NCI-H345 treated with DMSO at 0.1 percent for 48 hours (cell line): ENCODE measurements at regions not wholly inside any gene's neighbourhood (a gene's known extent, or its start where the extent isn't known, plus 50 kb on each side); places are given as distances from the start of the nearest gene placed in this dataset.

ENCODE experiments used
- DNase-seq: peaks from one replicate; lab custom pipeline; 2025; ENCODE audit not compliant: unreplicated experiment; lab: John Stamatoyannopoulos, UW

DNA sequence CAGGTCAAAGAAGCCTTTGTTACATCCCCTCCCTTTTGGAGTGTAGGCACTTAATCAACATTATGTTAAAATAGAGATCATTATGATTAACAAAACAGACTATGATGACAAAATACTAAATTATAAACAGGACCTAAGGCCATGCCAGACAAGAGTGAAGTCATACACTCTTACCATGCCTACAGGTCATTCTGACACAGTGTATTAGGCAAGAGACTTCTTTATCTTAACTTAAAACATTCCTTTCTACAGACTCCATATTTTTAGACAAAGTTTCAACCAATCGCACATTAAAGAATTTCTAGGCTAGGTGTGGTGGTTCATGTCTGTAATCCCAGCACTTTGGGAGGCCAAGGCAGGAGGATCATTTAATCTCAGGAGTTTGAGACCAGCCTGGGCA, 128.6 kb upstream of the SLC34A2 start:
- no peak for DNase-seq

DNA sequence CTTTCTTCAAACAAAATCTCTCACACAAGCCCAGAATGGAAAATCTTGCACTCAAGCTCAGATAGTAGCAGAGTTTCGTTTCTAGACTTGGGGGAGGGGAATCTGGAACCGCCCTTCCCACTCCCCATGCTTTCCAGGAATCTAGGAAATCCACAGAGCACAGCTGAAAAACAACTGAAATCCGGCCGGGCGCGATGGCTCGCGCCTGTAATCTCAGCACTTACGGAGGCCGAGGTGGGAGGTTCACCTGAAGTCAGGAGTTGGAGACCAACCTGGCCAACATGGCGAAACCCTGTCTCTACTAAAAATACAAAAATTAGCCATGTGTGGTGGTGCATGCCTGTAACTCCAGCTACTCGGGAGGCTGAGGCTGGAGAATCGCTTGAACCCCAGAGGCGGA, 127.3 kb upstream of the SLC34A2 start:
- no peak for DNase-seq

DNA sequence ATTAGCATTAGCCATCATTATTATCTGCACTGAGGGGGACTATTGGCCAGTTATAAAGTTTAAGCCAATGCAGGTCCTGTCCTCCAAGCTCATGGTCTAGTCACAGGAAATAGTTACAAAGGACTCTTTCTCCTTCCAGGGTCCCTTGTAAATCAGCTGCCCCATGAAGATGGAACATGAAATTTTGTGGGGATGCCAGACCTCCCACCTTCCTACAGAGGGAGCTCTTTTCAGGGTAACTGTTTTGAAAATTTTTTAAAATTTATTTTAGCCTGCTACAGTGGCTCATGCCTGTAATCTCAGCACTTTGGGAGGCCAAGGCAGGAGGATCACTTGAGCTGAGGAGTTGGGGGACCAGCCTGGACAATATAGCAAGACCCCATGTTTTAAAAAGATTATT, 124.4 kb upstream of the SLC34A2 start:
- DNase-seq, result no peak

DNA sequence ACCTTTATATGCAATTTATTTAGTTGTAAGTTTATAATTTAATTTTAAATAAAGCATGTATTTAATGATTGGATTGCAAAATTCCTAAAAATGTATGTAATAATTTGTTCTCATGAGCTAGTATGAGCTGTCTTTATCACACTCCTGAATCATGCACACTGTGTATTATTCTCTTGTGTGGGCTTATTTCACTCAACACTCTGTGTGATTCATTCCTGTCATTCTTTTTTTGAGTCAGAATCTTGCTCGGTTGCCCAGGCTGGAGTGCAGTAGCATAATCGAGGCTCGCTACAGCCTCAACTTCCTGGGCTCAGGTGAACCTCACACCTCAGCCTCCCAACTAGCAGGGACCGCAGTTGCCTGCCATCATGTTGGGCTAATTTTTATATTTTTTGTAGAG, 123.1 kb upstream of the SLC34A2 start:
- DNase-seq, result no peak

DNA sequence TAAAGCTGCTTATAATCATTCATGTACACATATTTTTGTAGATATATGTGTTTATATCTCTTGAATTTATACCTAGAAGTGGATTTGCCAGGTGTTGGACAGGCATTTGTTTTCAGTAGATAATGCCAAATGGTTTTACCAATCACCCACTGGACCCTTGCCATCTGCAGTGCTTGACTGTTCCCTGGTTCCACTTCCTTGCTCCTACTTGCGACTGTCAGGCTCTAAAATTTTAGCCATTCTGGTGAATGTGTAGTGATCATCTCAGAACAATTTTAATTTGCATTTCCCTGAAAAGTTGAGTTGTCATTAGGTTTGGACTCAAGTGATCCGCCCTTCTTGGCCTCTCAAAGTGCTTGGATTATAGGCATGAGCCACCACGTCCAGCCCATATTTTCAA, 122.4 kb upstream of the SLC34A2 start:
- no peak for DNase-seq

DNA sequence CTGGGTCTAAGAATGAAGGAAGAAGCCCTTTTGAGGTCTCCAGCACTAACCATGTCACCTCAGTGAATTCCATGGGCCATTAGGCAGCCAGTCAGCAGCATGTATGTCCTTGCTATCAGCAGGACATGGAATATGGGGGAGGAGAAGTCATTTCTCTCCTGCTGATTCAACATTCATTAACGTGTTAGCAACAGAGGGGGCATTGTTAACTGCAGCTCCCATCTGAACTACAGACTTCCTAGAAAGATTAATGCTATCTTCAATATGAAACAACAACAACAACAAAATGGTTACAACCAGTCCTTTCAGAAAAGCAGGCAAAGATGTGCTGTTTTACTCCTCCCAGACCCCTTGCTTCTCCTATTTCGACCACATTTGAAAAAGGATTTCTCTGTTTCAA, 120.4 kb upstream of the SLC34A2 start:
- no peak for DNase-seq

DNA sequence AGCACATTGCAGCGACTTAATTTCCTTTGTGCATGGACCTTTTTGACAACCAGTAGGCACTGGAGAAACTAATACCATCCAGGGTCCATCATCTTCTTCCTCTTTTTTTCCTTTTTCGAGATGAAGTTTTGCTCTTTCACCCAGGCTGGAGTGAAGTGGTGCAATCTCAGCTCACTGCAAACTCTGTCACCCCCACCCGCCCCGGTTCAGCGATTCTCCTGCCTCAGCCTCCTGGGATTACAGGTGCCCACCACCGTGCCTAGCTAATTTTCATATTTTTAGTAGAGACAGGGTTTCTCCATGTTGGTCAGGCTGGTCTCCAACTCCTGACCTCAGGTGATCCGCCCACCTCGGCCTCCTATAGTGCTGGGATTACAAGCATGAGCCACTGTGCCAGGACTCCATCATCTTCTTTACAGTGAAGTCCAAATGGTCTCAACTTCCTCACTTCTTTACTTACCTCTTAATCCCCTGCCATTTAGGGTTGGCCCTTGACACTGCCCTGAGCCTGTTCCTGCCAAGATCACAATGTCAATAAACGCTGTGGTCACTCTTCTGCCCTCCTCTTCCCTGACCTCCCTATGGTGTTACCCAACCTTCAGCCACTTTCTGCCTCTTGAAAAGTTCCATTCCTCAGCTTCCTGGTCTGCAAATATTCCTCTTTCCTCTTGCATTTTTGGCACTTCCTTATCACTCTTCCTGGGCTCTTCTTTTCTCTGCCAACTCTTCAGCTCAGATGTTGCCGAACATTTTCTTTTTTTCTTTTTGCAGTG, 119.8 kb upstream of the SLC34A2 start:
- DNase-seq, result no peak

DNA sequence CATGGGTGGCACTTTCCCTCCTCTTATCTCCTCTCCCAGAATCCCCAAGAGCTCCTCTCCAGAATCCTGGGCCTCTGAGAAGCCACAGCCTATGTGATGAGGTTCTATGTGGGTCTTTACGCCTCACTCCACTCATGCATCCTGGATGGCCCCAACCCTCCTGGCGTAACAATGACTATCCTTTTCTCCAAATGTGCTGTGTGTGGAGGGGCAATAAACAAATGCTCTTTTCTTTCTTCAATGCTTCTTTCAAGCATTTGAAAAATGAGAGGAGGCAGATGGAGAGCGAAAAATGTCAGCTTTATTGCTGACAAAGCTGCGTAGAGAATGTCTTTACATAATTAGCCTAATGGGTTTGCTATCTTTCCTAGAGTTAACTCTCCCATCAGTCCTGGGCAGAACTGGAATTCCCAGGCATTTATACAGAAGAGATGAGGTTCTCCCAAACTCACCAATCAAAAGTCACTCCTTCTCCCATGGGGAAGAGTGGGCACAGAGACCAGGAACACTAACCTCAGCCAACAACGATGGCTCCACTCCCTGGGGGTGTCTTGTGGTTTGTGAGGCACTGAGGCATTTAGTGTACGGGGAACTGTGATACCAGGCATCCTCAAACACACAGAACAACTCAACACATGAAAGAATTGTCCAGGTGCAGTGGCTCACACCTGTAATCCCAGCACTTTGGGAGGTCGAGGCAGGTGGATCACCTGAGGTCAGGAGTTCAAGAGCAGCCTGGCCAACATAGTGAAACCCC, 118.9 kb upstream of the SLC34A2 start:
- DNase-seq, result no peak

DNA sequence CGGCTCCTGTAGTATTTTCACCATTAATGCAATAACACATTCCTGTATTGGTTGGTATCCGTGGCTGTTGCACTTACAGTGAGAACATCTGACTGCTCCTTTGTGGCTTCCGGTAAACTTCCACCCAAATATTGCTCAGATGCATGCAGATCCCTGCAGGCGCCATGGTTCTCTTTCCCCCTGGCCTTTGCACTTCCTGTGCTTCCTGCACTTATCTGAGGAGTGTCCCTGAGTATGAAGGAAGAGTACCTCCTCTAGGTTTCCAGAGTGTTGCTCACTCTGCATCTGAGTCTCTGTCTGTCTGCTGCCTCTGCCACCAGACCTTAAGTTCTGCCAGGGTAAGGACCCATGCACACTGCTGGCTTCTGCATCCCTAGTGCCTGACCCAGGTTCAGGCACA, 117.2 kb upstream of the SLC34A2 start:
- DNase-seq, result no peak

DNA sequence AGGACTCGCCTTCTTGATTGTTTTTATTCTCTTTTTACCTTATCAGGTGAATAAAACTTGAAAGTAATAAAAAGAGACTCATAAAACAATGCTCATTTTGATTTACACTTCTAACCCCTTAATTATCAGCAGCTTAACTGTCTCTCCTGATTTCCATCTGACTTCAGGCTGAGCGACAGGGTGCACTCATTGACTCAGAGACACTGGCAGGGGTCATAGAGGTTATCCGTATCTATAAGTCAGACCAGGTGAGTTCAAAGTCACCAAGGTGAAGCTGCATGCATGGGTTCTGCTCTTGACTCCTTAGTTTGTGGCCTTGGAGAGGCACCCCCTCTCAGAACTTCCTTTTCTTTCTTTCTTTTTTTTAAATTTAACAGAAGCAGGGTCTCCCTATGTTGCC, 116.4 kb upstream of the SLC34A2 start:
- no peak for DNase-seq

DNA sequence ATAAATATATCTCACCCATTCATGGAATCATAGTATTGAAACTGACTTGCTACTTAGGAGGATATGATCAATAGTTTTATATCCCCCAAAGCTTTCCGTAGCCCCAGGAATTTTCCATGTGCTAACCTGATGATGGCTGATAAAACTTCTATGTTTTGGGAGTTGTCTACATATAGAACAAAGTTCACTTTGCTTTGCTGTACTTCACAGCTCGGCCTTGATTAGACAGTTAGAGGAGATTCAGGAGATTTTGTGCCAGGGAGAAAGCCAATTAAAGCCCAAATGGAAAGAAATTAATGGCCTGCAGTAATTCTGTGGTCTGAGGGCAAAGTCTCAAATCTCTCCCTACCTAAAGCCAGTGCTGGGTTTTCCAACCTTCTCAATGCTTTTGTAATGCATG, 114.9 kb upstream of the SLC34A2 start:
- DNase-seq, result no peak

DNA sequence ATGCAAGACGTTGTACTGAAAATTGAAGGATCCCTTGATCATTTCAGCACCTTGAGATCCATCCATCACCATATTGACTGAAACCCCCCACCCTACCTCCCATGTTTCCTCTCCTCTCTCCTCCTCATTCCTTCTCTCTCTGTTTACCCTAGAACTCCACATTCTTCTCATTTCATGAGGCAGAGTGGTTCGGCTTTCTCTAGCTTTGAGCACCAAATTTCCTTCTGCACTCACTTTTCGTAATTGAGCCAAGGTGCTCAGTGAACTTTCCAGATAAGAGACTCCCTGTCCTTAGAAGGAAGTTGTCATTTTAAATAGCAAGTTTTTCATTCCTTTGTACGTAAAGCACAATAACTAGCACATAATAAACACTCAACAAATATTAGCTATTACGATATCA, 108.3 kb upstream of the SLC34A2 start:
- no peak for DNase-seq

DNA sequence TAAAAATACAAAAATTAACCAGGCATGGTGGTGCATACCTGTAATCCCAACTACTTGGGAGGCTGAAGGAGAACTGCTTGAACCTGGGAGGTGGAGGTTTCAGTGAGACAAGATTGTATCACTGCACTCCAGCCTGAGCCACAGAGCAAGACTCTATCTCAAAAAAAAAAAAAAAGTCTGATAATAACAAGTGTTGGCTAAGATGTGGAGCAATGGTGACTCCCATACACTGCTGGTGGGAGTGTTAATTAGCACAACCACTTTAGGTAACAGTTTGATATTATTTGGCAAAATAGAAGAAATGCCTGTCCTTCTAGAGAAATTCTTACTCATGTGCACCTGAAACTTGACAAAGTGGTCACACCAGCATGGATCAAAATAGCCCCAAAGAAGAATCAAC, 106.2 kb upstream of the SLC34A2 start:
- DNase-seq, result no peak

DNA sequence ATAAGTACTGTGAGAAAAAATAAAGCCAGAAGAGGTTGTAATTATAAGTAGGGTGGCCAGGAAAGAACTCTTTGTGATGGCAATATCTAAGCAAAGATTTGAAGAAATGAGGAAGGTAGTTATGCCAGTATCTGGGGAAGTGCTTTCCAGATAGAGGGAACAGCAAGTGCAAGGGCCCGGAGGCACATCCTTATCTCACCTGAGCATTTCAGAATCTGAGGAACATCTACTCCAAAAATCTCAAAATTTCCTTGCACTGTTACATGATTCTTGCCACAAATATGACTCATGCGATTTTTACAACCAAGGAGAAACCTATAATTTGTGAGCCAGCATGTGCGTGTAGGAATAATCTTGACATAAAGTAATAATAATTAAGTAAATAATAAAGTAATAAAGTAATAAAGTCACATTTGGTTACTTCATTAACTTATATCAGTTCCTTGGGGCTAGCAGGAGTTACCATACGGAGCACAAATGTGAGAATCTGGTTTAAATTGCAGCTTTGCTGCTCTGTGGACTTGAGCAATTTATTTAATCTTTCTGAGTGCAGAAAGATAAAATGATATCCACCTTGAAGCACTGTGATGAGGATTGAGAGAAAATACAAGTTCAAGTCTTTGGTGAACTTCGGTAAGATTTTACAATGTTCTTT, 105.1 kb upstream of the SLC34A2 start:
- no peak for DNase-seq

DNA sequence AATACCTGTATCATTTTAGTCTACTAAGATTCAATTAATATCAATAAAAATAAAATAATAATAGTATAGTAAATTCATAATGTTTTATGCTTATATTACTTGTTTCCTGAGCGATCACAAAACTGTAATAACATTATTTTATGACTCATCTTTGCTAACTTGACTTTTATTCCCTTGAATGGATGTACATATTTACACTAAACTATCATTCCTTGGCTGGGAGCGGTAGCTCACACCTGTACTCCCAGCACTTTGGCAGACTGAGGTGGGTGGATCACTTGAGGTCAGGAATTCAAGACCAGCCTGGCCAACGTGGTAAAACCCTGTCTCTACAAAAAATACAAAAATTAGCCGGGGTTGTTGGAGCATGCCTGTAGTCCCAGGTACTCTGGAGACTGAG, 104.0 kb upstream of the SLC34A2 start:
- no peak for DNase-seq

DNA sequence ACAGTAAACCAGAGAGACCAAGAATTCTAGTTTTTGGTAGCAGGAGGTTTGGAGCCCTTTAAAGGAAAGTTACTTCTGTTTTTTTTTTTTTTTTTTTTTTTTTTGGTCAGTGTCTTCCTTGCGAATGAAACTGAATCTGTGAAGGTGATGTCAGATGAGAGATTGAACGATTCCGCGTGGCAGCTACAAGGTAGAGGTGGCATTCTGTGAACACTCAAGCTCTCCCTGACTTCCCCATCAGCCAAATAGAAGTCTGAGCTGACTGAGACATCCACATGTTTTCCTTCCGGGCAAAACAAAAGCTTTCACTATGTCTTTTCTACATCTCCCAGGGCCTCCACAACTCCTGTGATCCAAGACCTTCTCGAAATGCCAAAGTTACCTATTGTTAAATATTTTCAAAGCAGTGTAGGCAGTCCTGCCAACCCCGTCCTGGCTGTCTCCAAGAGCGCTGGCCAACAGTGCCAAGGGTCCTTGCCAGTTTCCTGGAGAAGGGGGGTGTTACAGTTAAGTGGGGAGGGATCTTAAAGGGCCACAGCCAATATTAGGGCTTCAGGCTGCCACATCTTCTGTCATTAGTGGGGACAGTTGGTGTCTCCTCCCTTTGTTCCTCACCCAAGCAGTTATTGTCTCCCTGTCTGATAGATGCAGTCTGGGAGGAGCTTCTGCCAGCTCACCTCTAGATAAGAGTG, 102.9 kb upstream of the SLC34A2 start:
- DNase-seq, result no peak

DNA sequence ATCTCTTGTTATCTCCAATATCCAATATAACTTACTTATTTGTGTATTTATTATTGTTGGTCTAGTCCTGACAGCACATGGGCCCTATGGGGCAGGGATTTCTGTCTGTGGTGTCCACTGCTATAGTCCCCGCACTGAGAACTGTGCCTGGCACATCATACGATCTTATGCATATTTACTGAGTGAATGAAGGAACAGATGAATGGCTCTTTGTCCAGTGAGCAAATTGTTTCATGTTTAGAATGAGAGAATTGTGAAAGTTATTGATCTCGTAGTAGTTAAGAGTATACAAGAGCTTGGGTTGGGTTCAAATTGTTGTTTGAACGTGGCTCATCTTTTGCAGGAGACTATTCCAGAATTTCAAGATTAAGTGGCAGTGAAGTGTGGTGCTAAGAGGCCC, 96.1 kb upstream of the SLC34A2 start:
- no peak for DNase-seq

DNA sequence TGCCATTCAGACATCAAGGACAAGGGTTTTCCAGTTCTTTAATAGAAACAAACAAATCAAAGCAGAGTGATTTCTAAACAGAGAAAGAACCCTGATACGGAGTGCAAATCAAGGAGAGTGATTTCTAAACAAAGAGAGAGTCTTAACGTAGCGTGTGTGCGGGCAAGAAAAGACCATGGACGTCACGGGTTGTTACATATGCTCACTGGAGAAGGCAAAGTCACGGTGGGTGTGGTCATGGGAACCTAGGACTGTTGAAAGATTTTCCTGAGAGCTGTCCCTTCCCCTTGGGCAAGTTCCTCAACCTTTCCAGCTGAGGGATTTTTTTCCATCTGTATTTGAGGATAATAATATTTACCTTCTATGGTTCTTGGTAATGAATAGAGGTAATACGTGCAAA, 95.0 kb upstream of the SLC34A2 start:
- no peak for DNase-seq

DNA sequence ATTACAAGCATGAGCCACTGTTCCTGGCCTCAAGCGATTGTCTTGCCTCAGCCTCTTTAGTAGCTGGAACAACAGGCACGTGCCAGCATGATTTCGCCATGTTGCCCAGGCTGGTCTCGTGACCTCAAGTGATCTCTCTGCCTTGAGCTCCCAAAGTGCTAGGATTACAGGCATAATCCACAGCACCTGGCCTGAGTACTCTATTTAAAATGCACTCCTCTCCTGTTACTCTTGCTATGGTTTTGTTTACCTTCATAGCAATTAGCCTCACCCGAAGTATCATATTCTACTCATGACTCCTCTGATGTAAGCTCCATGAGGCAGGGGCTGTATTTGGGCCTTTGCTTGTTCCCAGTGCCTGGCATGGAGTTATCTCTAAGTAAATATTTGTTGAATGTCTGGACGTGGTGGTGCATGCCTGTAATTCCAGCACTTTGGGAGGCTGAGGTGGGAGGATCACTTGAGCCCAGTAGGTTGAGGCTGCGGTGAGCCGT, 92.5 kb upstream of the SLC34A2 start:
- DNase-seq, result peak; percentile 21

DNA sequence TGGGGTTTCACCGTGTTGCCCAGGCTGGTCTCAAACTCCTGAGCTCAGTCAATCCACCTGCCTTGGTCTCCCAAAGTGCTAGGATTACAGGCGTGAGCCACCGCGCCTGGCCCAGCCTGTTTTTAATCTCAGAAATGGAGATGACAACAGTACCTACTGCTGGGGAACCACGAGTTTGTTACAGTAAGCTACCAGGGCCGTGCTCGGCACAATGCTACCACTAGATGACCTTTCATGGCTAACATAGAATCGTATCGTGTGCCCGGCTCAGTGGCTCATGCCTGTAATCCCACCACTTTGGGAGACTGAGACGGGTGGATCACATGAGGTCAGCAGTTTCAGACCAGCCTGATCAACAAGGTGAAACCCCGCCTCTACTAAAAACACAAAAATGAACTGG, 90.8 kb upstream of the SLC34A2 start:
- no peak for DNase-seq

DNA sequence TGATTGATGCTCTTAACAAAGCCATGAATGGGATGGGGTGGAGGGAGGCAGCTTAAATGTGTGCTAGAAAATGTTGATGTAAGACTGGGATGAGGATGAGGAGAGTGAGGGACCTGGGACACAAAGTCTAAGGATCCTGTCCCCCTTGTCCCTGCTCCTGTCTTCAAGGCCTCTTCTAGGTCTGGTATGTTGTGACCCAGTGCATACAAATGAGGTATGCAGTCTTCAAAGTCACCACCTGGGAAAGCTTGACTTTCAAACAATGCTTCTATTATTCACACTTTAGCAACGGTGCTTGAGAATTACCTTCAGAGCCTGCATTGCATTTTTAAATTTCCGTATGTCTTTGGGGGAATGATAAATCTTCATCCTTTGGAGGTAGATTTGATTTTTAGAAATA, 88.4 kb upstream of the SLC34A2 start:
- DNase-seq, result no peak
